ENCODE measurements at regions not wholly inside any gene's neighbourhood (a gene's known extent, or its start where the extent isn't known, plus 50 kb on each side); places are given as distances from the start of the nearest gene placed in this dataset.

DNA sequence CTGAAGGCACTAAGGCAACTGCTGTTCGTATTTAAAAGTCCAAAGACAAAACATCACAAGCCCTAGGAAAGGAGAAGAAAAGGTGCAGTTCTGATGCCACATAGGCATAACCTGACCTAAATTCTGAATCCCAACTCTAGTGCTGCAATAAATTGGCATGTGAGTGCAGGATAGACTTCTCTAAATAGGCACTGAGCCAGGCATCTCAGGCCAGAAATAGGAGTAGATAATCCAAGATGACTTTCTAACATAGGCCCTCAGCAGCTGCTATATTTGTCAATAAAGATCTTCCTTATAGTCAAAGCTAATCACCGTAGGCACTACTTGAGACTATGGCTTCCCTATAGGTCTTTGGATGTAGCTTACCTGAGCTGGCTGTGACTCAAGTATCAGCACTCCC is 1163.8 kb downstream of the SORCS1 start:
- FAIRE-seq (no peak), DNase-seq (ENCODE audit: insufficient read length, low spot score) (no peak)
- TF ChIP-seq, protein P1, sequence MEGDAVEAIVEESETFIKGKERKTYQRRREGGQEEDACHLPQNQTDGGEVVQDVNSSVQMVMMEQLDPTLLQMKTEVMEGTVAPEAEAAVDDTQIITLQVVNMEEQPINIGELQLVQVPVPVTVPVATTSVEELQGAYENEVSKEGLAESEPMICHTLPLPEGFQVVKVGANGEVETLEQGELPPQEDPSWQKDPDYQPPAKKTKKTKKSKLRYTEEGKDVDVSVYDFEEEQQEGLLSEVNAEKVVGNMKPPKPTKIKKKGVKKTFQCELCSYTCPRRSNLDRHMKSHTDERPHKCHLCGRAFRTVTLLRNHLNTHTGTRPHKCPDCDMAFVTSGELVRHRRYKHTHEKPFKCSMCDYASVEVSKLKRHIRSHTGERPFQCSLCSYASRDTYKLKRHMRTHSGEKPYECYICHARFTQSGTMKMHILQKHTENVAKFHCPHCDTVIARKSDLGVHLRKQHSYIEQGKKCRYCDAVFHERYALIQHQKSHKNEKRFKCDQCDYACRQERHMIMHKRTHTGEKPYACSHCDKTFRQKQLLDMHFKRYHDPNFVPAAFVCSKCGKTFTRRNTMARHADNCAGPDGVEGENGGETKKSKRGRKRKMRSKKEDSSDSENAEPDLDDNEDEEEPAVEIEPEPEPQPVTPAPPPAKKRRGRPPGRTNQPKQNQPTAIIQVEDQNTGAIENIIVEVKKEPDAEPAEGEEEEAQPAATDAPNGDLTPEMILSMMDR (IDR thresholded peaks at IDR 0.05; ENCODE audit: insufficient read depth, missing control alignments), result no peak

DNA sequence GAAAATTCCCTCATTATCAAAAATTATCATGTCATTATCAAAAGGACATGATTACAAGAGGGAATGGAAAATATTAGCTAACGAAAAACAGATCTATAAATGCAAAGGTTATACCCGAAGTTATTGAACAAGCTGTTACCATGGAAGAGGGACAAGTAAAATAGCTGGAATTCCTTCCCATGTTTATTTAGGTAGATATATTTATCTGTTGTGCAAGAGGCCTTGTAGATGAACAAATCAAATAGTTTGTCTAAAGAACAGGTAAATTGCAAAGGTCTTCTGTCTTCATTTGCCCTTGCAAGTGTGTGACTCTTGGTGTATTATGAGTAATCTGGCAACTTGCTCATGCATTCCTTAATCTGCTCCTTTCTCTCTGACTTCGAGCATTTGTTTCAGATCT is 1170.9 kb downstream of the SORCS1 start:
- TF ChIP-seq, protein P1 (IDR thresholded peaks at IDR 0.05; ENCODE audit: insufficient read depth, missing control alignments), result no peak
- DNase-seq (ENCODE audit: insufficient read length, low spot score) (no peak), FAIRE-seq (no peak)

DNA sequence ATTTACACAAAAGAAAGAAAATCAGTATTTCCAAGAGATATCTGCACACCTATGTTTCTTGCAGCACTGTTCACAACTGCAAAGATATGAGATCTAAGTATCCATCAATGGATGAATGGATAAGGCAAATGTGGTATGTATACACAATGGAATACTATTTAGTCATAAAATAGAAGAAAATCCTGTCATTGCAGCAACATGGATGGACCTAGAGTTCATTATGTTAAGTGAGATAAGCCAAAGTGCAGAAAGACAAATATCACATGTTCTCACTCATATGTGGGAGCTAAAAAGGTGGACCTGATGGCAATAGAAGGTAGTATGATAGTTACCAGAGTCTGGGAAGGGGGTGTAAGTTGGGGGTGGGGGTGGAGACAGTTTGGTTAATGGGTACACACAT is 1171.6 kb downstream of the SORCS1 start:
- TF ChIP-seq, protein P1 (IDR thresholded peaks at IDR 0.05; ENCODE audit: insufficient read depth, missing control alignments), result no peak
- DNase-seq (ENCODE audit: insufficient read length, low spot score), result no peak
- FAIRE-seq, result no peak

DNA sequence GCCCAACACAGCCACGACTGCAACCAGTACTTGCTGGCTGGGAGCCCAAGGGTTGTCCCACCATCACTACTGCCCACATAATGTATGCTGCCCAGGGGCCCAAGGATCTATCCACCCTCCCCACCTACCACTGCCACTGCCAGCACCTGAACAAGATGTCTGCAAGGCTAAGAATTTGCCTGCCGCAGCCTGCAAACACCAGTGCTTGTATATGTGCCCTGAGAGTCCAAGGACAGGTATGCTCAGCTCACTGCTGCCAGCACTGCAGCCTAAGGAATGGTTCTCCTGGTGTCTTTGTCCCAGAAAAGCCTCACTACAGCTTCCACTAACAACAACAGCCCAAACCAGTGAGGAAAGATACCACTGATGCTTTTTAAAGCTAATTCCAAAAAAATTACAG is 1174.0 kb downstream of the SORCS1 start:
- no peak for FAIRE-seq
- no peak for DNase-seq (ENCODE audit: insufficient read length, low spot score)
- TF ChIP-seq, protein P1 (IDR thresholded peaks at IDR 0.05; ENCODE audit: insufficient read depth, missing control alignments), result no peak

DNA sequence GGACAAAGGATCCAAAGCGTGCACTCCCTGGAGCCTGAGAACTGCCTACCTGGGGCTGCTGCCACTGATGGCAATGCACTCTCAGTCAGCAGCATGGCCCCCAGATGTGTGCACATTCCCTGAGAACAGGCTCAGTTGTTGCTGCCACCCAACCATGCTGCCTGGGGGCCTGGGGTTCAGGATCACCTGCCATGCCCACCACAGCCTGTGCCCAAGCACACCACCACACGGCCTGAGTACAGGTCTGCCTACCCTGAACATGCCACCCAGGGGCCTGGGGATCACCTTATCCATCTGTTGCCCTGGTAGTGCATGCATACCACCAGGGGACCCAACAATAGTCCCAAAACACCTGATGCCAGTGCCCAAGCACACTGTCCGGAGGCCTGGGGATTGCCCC is 1174.5 kb downstream of the SORCS1 start:
- TF ChIP-seq, protein P1 (IDR thresholded peaks at IDR 0.05; ENCODE audit: insufficient read depth, missing control alignments), result no peak
- no peak for DNase-seq (ENCODE audit: insufficient read length, low spot score)
- FAIRE-seq, result no peak

DNA sequence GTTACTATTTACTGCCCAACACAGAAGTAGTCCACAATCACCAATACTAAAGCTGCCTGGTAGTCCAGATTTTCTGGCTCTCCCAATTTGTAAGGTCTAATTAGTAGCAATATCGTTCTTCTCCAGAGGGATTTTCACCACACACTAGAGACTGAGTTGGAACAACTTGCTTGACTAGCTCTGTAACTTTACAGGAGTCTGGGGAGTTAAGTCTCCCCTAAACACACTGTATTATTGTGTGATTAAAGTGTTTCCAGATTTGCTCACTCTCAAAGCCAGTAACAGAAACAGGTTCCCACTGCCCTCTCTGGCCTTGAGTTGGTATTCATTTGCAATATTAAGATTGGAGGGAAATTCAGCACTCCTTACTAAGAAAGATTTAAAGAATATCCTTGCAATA is 1175.7 kb downstream of the SORCS1 start:
- no peak for DNase-seq (ENCODE audit: insufficient read length, low spot score)
- FAIRE-seq, result no peak
- TF ChIP-seq, protein P1 (IDR thresholded peaks at IDR 0.05; ENCODE audit: insufficient read depth, missing control alignments), result no peak

DNA sequence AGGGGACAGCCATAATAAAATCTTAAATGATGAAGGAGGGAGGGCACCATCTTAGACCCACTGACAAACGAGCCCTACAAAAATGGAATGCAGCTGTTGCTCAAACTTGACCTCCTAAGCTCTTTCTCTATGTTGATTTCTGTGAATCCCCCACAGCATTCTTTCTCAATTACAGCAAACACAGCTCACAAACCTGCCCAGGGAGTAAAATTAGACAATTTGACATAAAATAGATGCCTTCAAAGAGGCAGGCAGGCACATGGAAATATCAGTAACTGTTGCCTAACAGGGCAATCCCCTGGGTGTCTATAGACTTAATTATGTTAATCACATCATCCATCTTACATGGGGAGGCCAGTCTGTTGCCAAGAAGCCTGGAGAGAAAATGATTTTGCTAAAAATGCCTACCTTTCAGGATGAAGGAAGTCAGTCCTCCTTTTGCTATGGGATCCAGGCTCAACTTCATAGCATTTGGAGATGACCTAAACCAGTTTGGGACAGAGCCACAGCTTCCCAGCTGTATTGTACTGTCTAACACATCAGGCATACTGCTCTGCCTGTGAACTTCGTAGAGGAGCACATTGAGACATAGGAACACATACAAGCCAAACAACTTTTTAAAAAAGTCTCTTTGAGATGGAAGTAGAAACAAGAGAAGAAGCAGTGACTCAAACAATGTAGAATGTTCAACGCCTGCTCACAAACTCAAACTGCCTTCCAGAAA is 1177.4 kb downstream of the SORCS1 start:
- FAIRE-seq (no peak), DNase-seq (ENCODE audit: insufficient read length, low spot score) (no peak)
- TF ChIP-seq, protein P1 (IDR thresholded peaks at IDR 0.05; ENCODE audit: insufficient read depth, missing control alignments), result no peak
